ENCODE measurements at regions not wholly inside any gene's neighbourhood (a gene's known extent, or its start where the extent isn't known, plus 50 kb on each side); places are given as distances from the start of the nearest gene placed in this dataset.

DNA sequence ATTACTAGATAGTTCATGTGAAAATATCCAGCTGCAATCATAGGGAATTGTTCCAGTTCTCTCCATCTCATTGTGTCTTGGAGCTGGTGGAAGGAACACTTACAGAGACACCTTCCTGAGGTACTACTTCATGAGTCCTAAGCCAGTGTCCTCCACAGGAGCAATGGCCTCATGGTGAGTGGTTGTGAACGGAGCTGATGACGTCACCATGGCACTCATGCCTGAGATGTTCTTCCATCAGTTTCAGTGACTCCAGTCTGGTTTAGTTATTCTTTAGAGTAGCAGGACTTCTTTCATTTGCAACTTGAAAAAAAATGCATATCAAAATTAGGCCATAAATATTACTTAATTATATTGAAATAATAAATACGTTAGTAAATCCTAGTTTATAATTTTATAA, 418.6 kb downstream of the ZNF521 start:
- H3K27me3 ChIP-seq = no peaks in the 10 kb centered on the region
- H3K4me3 ChIP-seq = no peak overlapping the region
- no peaks in the 10 kb centered on the region for H3K4me1 ChIP-seq
- H3K27ac ChIP-seq = no peak overlapping the region
- DNase-seq (ENCODE audit: low spot score in 2 of 2) = no peak
- no peaks in the 10 kb centered on the region for H3K36me3 ChIP-seq
- TF ChIP-seq, protein P1, sequence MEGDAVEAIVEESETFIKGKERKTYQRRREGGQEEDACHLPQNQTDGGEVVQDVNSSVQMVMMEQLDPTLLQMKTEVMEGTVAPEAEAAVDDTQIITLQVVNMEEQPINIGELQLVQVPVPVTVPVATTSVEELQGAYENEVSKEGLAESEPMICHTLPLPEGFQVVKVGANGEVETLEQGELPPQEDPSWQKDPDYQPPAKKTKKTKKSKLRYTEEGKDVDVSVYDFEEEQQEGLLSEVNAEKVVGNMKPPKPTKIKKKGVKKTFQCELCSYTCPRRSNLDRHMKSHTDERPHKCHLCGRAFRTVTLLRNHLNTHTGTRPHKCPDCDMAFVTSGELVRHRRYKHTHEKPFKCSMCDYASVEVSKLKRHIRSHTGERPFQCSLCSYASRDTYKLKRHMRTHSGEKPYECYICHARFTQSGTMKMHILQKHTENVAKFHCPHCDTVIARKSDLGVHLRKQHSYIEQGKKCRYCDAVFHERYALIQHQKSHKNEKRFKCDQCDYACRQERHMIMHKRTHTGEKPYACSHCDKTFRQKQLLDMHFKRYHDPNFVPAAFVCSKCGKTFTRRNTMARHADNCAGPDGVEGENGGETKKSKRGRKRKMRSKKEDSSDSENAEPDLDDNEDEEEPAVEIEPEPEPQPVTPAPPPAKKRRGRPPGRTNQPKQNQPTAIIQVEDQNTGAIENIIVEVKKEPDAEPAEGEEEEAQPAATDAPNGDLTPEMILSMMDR (IDR thresholded peaks at IDR 0.05) = no peak
- no peak for TF ChIP-seq POLR2A (IDR thresholded peaks at IDR 0.05)
- no peak for TF ChIP-seq POLR2AphosphoS5 (IDR thresholded peaks at IDR 0.05)
- no peaks in the 10 kb centered on the region for H3K9me3 ChIP-seq
- intact Hi-C loops (cut with DNase I; ENCODE audit: low total_unique reads) = no loop called here

DNA sequence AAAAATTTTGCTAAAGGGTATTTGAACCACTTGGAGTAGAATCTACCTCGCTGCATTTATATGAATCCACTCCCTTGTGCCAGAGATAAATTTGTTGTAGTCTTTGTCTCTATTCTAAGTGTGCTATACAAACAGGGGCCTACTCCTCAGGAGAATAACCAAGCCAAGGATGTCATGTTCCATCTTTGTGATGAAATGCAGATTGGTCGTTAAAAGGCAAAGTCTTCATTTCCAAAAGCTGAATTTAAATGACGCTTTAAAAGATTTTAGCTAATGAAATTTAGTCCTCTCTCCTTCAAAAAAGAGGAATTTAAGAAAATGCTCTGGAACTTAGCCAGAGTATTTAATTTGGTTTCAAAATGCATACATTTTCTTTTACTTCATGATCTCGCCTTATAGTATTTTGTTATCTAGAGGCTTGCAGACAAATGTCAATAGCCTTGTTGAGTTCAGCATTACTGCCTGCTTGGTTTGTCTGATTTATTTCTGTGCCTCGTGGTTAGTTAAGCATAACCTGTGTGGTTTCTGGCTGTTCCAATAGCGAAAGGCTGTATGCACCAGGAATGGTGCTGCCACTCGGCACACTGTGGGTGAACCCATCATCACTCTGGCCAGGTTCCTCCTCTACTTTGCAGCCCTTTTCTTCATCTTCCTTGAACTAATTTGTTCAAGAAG, 417.6 kb downstream of the ZNF521 start:
- Histone ChIP-seq H3K36me3 (no peaks in the 10 kb centered on the region), H3K27me3 (no peaks in the 10 kb centered on the region), H3K9me3 (no peaks in the 10 kb centered on the region), H3K4me3 (no peak overlapping the region), H3K27ac (no peak overlapping the region), H3K4me1 (no peaks in the 10 kb centered on the region)
- DNase-seq (ENCODE audit: low spot score in 2 of 2) = no peak
- TF ChIP-seq POLR2AphosphoS5 (IDR thresholded peaks at IDR 0.05) (no peak), POLR2A (IDR thresholded peaks at IDR 0.05) (no peak)
- TF ChIP-seq, protein P1 (IDR thresholded peaks at IDR 0.05) = no peak
- intact Hi-C loops (cut with DNase I; ENCODE audit: low total_unique reads) = no loop called here

DNA sequence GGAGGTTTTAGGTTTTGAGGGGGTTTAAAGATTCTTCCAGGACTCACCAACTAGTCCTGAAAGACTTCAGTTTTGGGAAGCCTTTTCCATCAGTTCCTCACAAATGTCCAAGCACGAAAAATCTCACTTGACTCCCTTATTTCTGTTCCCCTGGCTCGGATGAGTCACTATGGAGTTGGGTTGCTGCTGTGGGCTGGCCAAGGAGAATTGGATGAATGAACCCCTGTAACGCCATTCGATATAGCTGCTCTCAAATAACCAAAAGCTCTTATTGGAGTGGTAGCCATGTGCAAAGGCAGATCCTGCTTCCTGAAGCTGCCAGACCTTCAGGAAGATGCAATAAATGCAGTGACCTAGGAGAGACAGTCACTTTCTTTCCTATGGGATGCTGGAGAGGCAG, 417.0 kb downstream of the ZNF521 start:
- no peak for TF ChIP-seq POLR2AphosphoS5 (IDR thresholded peaks at IDR 0.05)
- TF ChIP-seq POLR2A (IDR thresholded peaks at IDR 0.05) = no peak
- TF ChIP-seq, protein P1 (IDR thresholded peaks at IDR 0.05) = no peak
- DNase-seq (ENCODE audit: low spot score in 2 of 2) = no peak
- Histone ChIP-seq H3K4me1 (no peaks in the 10 kb centered on the region), H3K4me3 (no peak overlapping the region), H3K9me3 (no peaks in the 10 kb centered on the region), H3K36me3 (no peaks in the 10 kb centered on the region), H3K27ac (no peak overlapping the region), H3K27me3 (no peaks in the 10 kb centered on the region)
- intact Hi-C loops (cut with DNase I; ENCODE audit: low total_unique reads) = no loop called here

DNA sequence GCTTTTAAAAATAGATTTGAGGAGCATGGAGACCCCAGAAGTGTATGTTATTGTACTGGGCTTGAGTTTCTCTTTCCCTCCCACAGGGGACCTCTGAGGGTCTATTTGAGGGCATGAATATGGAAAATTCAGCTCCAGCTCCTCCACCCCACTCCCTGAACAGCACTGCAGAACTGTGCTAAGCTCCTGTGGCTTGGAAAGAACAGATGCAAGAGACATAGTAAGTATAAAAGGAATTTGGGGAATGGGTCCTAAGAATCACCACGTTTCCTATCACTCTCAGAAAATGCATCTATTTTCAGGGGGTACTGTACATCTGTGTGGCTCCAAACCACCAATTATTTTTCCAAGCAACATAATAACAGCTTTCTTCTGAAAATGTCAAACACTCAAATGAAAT, 416.1 kb downstream of the ZNF521 start:
- H3K4me1 ChIP-seq = no peaks in the 10 kb centered on the region
- intact Hi-C loops (cut with DNase I; ENCODE audit: low total_unique reads) = no loop called here

DNA sequence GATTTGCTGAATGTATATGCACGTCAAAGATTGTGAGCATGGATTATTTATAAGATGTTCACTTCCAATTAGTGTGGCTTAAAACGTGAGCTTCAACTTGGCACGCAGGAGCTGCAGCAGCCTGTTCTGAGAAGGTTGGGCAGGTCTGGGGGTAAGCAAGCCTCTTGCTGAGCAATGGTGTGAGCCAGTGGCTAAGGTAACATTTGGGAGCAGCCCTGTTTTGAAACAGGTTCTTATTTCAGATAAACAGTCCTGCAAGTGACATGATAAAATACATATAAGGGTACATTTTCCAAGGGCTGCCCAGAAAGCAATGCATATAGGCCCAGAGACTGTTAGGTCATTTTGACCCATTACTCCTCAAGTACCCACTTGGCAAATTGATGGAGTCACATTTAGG, 415.3 kb downstream of the ZNF521 start:
- Histone ChIP-seq H3K4me1 (no peaks in the 10 kb centered on the region), H3K27ac (no peak overlapping the region)
- intact Hi-C loops (cut with DNase I; ENCODE audit: low total_unique reads) = no loop called here

More for the DNA sequence above, 416.1 kb downstream of the ZNF521 start:
- DNase-seq (ENCODE audit: low spot score in 2 of 2) = no peak
- Histone ChIP-seq H3K36me3 (no peaks in the 10 kb centered on the region), H3K27me3 (no peaks in the 10 kb centered on the region), H3K27ac (no peak overlapping the region), H3K4me3 (no peak overlapping the region), H3K9me3 (no peaks in the 10 kb centered on the region)
- TF ChIP-seq, protein P1 (IDR thresholded peaks at IDR 0.05) = no peak
- TF ChIP-seq POLR2A (IDR thresholded peaks at IDR 0.05) = no peak
- TF ChIP-seq POLR2AphosphoS5 (IDR thresholded peaks at IDR 0.05) = no peak

More for the DNA sequence above, 415.3 kb downstream of the ZNF521 start:
- H3K4me3 ChIP-seq = no peak overlapping the region
- H3K9me3 ChIP-seq = no peaks in the 10 kb centered on the region
- TF ChIP-seq, protein P1 (IDR thresholded peaks at IDR 0.05) = no peak
- no peak for TF ChIP-seq POLR2AphosphoS5 (IDR thresholded peaks at IDR 0.05)
- TF ChIP-seq POLR2A (IDR thresholded peaks at IDR 0.05) = no peak
- H3K36me3 ChIP-seq = no peaks in the 10 kb centered on the region
- DNase-seq (ENCODE audit: low spot score in 2 of 2) = no peak
- no peaks in the 10 kb centered on the region for H3K27me3 ChIP-seq
